SK-N-MC (cell line): ENCODE measurements at regions not wholly inside any gene's neighbourhood (a gene's known extent, or its start where the extent isn't known, plus 50 kb on each side); places are given as distances from the start of the nearest gene placed in this dataset.

Experiments
- EZH2 ChIP-seq: fragments of 200-600 bp; sonication (generic); IDR thresholded peaks from one replicate; pipeline ENCODE4 v1.6.1; 2017; ENCODE audit warnings: antibody characterized with exemption
- FOXP2 ChIP-seq: optimal IDR thresholded peaks from 2 replicates; pipeline ENCODE3; 2011; ENCODE audit warnings: mild to moderate bottlenecking, moderate library complexity; ENCODE audit not compliant: insufficient read depth; ENCODE audit errors: extremely low read length, control extremely low read depth
- POLR2AphosphoS5 ChIP-seq: IDR thresholded peaks from 2 replicates; pipeline ENCODE4 v1.6.1; 2012; ENCODE audit warnings: mild to moderate bottlenecking, low read depth, low read length, borderline replicate concordance

DNA sequence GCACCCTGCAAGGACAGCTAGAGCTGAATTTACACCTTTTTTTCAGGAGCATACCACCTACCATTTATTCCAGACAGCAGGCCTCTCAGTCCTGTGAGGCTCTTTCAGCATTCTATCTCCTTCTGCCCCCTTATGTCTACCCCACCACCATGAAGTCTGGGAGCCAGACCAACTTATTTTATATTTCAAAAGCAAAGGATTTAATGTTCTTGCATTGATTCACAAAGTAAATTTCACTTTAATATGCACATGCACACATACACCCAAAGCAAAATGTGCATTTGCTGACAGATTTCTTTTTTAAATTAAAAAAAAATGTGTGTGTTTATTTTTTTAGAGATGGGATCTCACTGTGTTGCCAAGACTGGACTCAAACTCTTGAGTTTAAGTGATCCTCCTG is 264.2 kb upstream of the LRRC3B start:
- TF ChIP-seq POLR2AphosphoS5 (no peak), EZH2 (no peak), FOXP2 (no peak)
